HG03108 (cell line): ENCODE measurements at regions not wholly inside any gene's neighbourhood (a gene's known extent, or its start where the extent isn't known, plus 50 kb on each side); places are given as distances from the start of the nearest gene placed in this dataset.

Source experiments
- ATAC-seq: cut with Tn5 transposase; IDR thresholded peaks from one replicate; pipeline ENCODE4 v1.9.1; 2021; ENCODE audit warnings: moderate library complexity; ENCODE audit not compliant: unreplicated experiment

DNA sequence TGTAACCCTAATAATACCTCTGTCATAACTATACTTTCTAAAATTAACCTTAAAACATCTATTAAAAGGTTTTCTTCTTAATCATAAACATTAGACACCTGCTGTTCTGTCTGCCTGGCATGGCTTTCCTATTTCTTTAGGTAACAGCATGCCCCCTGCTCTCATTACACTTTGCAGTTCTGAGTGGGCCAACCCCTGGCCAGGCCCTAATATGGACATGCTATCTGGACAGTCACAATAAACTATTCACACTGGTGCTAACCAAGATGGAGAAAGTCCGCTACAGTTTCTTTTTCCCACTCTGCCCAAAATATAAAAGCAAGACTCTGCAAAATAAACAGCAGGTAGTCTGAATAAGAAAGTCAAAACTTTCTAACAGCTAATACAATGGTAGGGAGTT is 84.0 kb downstream of the ELAPOR2 start:
- no peak for ATAC-seq

DNA sequence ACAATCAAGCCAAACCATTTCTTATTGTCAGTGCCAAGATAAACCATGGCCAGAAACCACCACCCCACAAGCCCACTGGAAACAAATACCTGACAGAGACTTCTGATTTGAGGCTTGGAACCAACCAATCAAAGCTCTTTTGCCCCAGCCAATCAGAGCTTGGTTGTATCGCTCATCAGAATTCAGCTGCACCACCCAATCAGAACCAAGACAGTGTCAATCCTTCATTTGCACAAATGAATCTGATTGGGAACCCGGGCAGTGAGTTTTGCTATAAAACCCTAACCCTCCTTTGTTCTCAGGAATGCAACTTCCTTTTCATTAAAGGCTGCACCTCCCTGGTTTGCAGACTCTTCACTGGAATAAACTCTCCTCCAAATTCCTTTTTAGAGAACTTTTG is 87.4 kb downstream of the ELAPOR2 start:
- no peak for ATAC-seq

DNA sequence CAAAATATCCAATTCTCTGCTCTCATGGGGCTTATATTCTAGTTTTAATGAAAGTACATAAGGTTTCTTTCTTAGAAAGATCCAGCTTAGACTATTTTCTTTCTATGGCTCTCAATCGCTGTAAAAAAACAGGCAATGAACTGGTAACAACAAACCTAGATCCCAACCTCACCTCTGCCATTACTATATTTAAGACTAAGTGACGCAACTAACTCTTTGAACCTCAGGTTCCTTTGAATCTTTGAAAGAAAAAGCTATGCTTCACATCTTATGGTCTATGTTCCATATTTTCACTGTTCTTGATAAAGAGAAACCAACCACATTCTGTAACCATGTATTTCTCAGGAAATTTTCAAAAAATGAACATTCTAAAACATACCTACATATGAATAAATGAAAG is 88.5 kb downstream of the ELAPOR2 start:
- ATAC-seq, result no peak

DNA sequence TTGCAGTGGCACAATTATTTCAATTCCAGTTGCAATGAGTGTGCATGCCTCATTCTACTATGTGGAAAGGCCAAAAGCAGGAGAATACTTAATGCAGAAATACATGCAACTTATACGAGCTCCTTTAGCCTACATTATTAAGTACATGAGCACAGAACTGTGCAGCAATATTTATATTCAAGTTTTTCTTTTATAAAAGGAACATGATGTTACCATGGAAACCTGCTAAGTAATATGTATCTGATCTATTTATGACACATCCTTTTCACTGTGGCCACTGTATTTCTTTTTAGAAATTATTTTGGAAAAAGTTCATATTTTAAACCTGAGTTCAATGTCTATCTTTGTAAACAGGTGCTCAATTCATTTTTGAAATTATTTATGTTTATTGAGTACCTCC is 88.9 kb downstream of the ELAPOR2 start:
- no peak for ATAC-seq

DNA sequence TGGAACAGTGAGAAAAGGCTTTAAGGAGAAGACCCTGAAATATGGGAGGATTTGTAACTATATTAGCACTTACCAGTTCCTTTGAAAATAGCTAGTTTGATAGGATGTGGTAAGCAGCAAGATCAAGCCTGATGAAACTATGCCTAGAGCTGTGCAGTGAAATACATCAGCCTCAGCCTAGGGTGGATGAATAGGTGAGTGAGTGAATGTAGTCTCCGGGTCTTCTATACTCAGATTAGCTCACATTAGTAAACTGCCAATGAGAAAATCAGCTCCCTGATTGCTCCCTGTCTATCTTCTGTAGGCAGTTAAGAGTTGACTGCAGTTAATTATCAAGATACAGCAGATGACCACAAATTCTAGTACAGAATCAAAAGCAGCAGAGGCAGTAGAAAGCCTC is 89.6 kb downstream of the ELAPOR2 start:
- ATAC-seq, result no peak

DNA sequence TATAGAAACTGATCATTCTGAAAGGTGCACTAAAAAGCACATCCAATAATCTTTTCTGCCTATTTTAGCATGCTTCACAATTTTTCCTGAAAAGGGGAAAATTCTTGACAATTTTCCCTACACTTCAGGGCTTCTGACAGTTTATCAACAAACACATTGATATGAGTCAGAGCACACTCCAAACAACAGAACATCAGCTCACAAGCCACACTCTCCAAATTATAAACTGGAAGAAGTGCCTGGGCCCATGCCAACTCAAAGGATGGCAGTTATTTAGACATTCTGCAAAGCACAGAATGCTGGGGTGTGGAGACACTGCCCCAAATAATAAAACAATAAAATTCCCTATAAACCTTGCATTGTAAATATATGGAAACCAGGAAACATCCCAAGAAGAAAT is 90.8 kb downstream of the ELAPOR2 start:
- ATAC-seq, result no peak

- no peak for ATAC-seq
Measured at GRCh38 chr7:86966916-86967315, 92.5 kb downstream of the ELAPOR2 start.

DNA sequence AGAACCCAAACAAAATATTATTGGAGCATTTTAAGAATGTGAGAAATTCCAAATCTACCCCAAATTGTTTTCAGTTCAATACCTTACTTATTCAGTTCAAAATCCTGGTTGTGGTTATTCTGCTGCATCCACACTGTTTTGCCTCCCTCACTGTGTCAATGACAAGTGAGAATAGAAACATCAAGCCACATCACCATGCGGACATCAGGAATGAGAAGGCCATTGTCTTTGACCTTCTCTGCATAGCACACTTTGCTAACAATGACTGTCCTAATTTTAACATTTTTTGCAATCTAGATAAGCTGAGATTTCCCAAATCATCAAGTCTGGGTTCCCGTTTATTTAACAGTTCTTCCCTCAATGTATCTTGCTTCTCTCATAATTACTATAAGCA is 93.7 kb downstream of the ELAPOR2 start:
- ATAC-seq, result no peak

GRCh38 chr7:86964973-86965726 is 94.3 kb downstream of the ELAPOR2 start:
- no peak for ATAC-seq

- no peak for ATAC-seq
Measured at GRCh38 chr7:86963599-86964230, 95.7 kb downstream of the ELAPOR2 start.

GRCh38 chr7:86962623-86963022 is 96.8 kb downstream of the ELAPOR2 start:
- ATAC-seq, result no peak

GRCh38 chr7:86961686-86962085 is 97.8 kb downstream of the ELAPOR2 start:
- ATAC-seq, result no peak

DNA sequence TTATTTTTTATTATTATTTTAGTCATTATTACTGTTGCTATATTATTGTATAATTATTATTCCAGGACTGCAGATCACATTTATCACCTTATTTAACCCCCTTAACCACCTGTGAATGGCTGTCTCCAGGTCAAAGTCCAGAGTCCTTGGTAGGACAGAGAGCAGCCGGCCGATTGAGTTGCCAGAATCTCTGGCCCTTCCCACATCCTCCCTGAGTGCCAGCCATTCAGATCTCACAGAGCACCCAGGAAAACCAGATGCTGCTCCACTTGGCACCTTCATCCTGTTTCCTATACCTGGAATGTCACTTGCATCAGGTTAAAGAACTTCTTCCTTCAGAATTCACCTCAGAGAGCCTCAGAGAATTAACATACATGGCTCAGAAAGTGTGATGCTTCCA is 101.1 kb downstream of the ELAPOR2 start:
- no peak for ATAC-seq

DNA sequence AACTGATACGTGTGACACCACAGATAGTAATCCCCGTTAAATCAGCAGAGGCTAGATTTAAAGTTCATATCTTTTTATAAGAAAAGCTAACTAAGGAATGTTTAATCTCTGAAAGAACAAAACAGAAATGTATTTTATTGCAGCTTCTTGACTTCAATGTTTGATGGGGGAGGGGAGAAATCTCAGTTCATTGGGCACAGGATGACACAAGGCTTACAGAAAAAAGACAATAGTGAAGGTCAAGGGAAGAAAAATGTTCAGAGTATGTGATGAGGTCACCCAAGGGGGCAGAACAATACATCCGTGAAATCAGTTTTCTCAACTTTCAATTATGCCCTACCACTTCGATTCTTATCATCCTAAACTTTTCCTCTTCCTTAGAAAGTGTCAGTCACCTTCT is 102.9 kb downstream of the ELAPOR2 start:
- no peak for ATAC-seq

DNA sequence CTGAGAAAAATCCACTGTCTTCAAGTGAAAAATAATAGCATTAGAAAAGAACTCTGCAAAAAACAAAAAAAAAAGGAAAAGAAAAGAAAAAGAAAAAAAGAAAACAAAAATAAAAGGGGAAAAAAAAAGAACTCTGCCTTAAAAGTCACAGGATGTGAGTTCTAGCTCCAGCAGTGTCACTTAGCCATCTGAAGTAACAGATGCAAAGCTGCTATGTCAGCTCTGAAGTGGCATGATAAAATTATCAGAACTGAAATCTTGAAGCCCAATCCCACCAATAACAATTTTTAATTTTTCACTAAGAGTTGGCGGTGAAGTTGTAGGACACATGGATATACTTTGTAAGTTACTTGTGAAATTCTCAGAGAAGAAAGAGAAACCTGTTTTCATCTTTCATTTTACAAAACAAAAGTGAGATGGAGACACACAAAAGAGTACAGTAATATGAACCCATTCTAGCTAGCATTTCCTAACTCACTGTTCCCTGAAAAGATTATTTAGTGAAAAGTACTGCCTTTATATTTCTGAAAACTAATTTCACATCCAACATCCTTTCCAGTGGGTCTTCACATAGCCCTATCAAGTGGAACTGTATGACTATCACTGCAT is 103.5 kb downstream of the ELAPOR2 start:
- ATAC-seq, result no peak

DNA sequence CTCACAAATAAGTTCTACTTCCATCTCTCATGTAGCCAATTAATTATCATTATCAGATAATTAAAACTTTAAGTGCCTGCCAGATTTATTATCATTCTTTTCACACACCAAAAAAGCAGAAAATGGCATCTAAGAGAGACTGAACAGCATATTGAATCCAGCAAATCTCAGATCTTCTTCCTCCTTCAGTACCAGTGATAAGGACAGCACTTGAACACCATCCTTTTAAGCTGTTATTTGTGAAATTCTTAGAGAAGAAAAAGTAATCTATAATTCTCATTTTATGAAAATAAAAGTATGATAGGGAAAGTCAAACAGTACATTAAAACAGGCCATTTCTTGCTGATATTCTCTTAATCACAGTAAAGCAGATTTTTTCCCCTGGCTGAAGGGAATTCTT is 104.5 kb downstream of the ELAPOR2 start:
- ATAC-seq, result no peak

DNA sequence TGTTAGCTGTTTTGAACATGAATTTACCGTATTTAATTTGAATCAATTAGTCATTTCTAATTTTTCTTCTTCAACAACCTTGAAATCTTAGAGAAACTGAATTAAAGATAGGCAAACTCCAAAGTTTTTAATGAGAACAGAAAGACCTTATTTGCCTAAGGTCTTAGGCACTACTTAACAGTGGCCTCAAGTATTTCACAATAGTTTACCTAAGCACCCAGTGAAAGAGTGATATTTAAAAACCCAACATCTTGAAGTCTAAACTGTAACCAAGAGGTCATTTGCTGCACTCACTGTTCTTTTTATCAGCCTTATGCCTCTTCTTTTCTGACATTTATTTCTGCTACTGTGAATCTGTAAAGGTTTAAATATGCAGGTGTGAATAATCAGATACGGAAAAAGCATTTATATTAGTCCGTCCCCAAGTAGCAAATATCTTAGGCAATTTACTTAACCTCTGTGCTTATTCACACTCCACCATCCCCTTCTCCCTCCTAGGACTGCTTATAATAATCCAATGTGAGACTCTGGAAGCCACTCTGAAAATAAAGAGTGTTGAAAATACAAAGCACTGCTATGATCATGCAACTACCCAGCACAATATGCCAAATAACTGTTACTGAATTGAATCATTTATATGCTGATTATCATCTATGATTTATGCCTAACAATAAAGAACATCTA is 105.7 kb downstream of the ELAPOR2 start:
- no peak for ATAC-seq

DNA sequence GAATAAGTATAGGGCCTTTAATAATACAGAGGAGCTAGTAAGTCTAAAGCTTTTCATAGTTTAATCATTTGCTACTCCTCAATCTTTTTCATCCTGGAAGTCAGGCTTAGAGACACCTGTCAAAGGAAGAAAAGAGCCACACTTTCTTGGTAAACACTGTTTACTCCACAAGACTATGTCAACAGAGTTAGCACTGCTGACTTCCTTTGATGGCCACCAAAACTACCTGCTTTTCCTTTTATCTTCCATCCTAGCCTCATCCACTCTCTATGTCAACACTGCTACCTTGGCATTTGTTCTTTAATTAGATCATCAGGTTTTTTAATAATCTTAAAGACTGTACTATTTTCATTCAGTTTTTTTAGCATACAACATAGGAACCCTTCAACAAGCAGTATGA is 106.2 kb downstream of the ELAPOR2 start:
- ATAC-seq, result no peak

DNA sequence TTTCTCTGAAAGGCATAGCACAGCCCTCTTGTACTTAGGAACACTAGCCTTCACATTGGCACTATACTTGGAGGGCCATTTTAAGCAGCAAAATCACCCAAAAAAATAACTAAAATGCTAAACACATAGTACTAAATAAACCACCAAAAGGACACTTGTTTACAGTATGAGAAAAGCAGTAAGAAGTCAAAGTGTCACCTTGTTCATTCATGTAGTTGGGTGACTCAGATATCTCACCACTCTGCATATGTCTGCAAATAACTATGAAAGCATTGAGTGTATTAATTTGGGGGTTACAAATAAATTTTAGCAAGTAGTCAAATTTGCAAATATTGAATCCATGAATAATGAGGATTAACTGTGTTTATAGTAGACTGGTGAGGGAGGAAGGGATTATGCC is 107.6 kb downstream of the ELAPOR2 start:
- no peak for ATAC-seq

DNA sequence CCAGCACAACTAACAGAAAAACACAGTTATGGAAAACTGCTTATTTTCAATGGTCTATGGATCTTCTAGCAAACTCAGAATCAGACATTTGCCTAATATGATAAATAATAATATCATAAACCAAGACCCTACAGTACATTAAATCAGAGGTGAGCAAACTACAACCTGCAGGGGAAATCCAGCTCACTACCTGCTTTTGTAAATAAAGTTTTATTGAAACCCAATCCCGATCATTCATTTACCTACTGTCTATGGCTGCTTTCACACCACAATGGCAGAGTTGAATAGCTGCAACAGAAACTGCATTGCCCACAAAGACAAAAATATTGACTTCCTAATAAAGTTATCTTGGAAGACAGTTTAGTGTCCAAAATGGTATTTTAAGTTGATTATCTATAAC is 108.5 kb downstream of the ELAPOR2 start:
- ATAC-seq, result no peak

GRCh38 chr7:86950360-86950759 is 109.1 kb downstream of the ELAPOR2 start:
- ATAC-seq, result no peak

- ATAC-seq, result no peak
Measured at GRCh38 chr7:86949779-86950260, 109.6 kb downstream of the ELAPOR2 start.
